SH-SY5Y (cell line): ENCODE measurements at regions not wholly inside any gene's neighbourhood (a gene's known extent, or its start where the extent isn't known, plus 50 kb on each side); places are given as distances from the start of the nearest gene placed in this dataset.

ENCODE experiments used
- GATA2 ChIP-seq: IDR thresholded peaks from 2 replicates; pipeline ENCODE4 v1.6.1; 2011; ENCODE audit warnings: mild to moderate bottlenecking, low read depth, low read length
- GATA3 ChIP-seq: IDR thresholded peaks from 2 replicates; pipeline ENCODE4 v1.6.1; 2011; ENCODE audit warnings: low read depth, mild to moderate bottlenecking, low read length, moderate library complexity

DNA sequence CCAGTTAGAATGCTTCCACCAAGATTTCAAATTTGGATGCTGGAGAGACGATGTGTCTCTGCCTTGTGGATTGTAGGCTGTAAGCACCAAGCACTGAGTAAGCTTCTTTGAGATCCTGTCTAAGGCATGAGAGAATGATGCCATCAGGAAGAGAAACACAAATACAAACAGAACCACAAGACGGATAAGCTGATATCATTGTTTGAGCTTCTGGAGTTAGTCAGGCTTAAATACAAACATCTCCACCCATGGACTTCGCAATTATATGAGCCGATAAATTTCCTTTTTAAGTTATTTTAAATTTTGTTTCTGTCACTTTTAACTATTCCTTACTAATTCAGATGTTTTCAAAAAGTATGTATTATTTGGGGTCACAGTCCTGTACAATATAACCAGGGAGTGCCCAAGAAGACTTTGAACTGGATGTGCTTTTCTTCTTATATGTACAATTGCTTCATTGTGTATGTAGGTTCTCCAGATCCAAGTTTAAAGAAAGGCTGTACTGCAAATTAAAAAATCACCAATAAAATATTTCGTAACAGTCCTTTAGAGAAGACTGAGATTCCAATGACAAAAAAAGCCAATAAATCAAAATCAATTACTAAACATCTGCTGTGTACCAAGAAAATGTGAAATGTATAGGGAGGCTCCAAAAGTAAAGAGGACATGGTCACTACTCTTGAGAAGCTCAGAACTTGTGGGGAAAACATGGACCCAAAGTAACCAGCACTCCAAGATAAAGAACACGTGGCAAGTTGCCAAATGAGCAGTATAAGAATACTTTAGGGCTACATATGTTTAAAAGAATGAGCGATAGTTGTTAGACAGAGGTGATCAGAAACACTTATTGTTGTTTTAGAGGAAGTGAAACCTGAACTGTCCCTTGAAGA, 274.1 kb downstream of the ADAMTS20 start:
- TF ChIP-seq GATA3 (no peak), GATA2 (no peak)
